Amniotic epithelial cell (primary cell): ENCODE measurements at regions not wholly inside any gene's neighbourhood (a gene's known extent, or its start where the extent isn't known, plus 50 kb on each side); places are given as distances from the start of the nearest gene placed in this dataset.

Experiments
- DNase-seq: peaks from one replicate; pipeline ENCODE4 v3.0.0-alpha.2; 2010; ENCODE audit warnings: low read depth

GRCh38 chr16:77592021-77592420 is 130.3 kb upstream of the NUDT7 start:
- no peak for DNase-seq

- DNase-seq, result no peak
Measured at GRCh38 chr16:77594057-77594456, 128.3 kb upstream of the NUDT7 start.

- no peak for DNase-seq
Measured at GRCh38 chr16:77594799-77595596, 127.3 kb upstream of the NUDT7 start.

- peak; percentile 87 for DNase-seq
Measured at GRCh38 chr16:77596261-77596660, 126.1 kb upstream of the NUDT7 start.

GRCh38 chr16:77599793-77600415 is 122.4 kb upstream of the NUDT7 start:
- DNase-seq, result peak; percentile 52

GRCh38 chr16:77600555-77600954 is 121.8 kb upstream of the NUDT7 start:
- DNase-seq, result no peak

GRCh38 chr16:77603656-77604055 is 118.7 kb upstream of the NUDT7 start:
- no peak for DNase-seq

GRCh38 chr16:77610496-77610895 is 111.8 kb upstream of the NUDT7 start:
- no peak for DNase-seq

GRCh38 chr16:77611386-77611785 is 110.9 kb upstream of the NUDT7 start:
- peak; percentile 33 for DNase-seq

GRCh38 chr16:77612596-77612995 is 109.7 kb upstream of the NUDT7 start:
- no peak for DNase-seq

GRCh38 chr16:77613095-77613494 is 109.2 kb upstream of the NUDT7 start:
- no peak for DNase-seq

- DNase-seq, result peak; percentile 19
Measured at GRCh38 chr16:77617553-77617952, 104.8 kb upstream of the NUDT7 start.

GRCh38 chr16:77617996-77618395 is 104.3 kb upstream of the NUDT7 start:
- DNase-seq, result peak; percentile 21

GRCh38 chr16:77618951-77619350 is 103.4 kb upstream of the NUDT7 start:
- DNase-seq, result no peak

- DNase-seq, result no peak
Measured at GRCh38 chr16:77624085-77624484, 98.2 kb upstream of the NUDT7 start.

GRCh38 chr16:77636615-77637014 is 85.7 kb upstream of the NUDT7 start:
- DNase-seq, result no peak

GRCh38 chr16:77637940-77638339 is 84.4 kb upstream of the NUDT7 start:
- no peak for DNase-seq

- no peak for DNase-seq
Measured at GRCh38 chr16:77643176-77643575, 79.1 kb upstream of the NUDT7 start.

- DNase-seq, result no peak
Measured at GRCh38 chr16:77645764-77646163, 76.5 kb upstream of the NUDT7 start.

GRCh38 chr16:77647726-77648125 is 74.6 kb upstream of the NUDT7 start:
- DNase-seq, result peak; percentile 3

GRCh38 chr16:77650761-77651160 is 71.6 kb upstream of the NUDT7 start:
- no peak for DNase-seq

GRCh38 chr16:77652399-77652798 is 69.9 kb upstream of the NUDT7 start:
- DNase-seq, result no peak

GRCh38 chr16:77657016-77657415 is 65.3 kb upstream of the NUDT7 start:
- peak; percentile 78 for DNase-seq

GRCh38 chr16:77660311-77660710 is 62.0 kb upstream of the NUDT7 start:
- DNase-seq, result peak; percentile 50
